Epithelial cell of esophagus (primary cell): ENCODE measurements at regions not wholly inside any gene's neighbourhood (a gene's known extent, or its start where the extent isn't known, plus 50 kb on each side); places are given as distances from the start of the nearest gene placed in this dataset.

ENCODE experiments used
- DNase-seq: peaks from one replicate; pipeline ENCODE4 v3.0.0; 2010; ENCODE audit warnings: low read depth
- H3K4me3 ChIP-seq: 2 replicates; pipeline ENCODE4 v1.5.1; 2011; ENCODE audit warnings: mild to moderate bottlenecking, low read length, control low read depth
- TF ChIP-seq, protein P1 (sequence below): IDR thresholded peaks from 2 replicates; pipeline ENCODE4 v1.5.1; 2011; ENCODE audit warnings: low read depth, mild to moderate bottlenecking, low read length, control low read depth, inconsistent platforms; ENCODE audit not compliant: insufficient read depth; ENCODE audit errors: missing control alignments

DNA sequence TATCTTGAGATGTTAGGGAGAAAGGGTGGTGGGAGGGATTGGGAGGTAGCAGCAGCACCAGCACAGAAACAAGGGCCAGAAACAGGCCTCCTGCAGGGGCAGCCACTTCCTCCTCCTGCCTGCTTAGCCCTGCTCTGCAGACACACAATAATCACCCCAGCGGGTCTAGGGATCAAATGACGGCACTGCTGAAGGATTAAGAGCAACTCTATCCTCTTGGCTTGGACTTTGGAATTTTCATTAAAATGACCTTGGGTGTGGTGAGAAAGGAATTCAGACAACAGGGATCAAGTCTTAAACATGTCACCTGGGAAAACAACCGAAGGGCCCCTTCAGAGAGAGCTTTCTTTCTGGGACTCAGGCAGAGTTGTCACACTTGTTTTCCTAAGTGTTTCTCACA is 353.4 kb downstream of the SPRY1 start:
- no peak overlapping the region for H3K4me3 ChIP-seq
- no peak for DNase-seq
- TF ChIP-seq, protein P1, sequence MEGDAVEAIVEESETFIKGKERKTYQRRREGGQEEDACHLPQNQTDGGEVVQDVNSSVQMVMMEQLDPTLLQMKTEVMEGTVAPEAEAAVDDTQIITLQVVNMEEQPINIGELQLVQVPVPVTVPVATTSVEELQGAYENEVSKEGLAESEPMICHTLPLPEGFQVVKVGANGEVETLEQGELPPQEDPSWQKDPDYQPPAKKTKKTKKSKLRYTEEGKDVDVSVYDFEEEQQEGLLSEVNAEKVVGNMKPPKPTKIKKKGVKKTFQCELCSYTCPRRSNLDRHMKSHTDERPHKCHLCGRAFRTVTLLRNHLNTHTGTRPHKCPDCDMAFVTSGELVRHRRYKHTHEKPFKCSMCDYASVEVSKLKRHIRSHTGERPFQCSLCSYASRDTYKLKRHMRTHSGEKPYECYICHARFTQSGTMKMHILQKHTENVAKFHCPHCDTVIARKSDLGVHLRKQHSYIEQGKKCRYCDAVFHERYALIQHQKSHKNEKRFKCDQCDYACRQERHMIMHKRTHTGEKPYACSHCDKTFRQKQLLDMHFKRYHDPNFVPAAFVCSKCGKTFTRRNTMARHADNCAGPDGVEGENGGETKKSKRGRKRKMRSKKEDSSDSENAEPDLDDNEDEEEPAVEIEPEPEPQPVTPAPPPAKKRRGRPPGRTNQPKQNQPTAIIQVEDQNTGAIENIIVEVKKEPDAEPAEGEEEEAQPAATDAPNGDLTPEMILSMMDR: no peak

DNA sequence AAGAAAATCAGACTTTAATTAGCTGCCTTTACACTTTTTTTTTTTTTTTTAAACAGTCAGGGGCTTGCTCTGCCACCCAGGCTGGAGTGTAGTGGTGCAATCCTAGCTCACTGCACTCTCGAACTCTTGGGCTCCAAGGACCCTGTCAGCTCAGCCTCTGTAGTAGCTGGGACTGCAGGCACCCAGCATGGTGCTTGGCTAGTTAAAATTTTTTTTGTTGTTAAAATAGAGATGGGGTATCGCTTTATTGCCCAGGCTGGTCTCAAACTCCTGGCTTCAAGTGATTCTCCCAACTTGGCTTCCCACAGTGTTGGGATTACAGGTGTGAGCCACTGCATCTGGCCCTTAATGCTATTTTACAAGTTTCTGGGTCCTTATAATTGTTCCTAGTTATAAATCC is 359.1 kb downstream of the SPRY1 start:
- TF ChIP-seq, protein P1: no peak
- DNase-seq: no peak
- no peak overlapping the region for H3K4me3 ChIP-seq

DNA sequence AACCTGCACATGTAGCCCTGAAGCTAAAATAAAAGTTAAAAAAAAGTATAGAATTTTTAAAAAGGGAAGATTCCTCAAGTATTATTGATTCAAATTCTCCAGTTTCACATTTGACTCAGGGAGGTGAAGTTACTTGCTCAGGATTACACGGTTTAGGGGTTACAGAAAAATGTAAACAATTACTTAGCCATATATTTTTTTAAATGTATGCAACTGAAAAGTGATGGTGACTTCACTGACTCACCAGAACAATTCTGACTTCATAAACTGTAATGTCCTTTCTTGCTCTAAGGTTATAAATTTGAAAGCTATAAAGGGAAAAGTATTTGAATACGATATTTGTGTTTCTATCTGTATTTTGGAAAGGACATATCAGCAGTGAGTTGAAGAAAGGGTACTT is 371.2 kb downstream of the SPRY1 start:
- H3K4me3 ChIP-seq: no peak overlapping the region
- TF ChIP-seq, protein P1: no peak
- no peak for DNase-seq

DNA sequence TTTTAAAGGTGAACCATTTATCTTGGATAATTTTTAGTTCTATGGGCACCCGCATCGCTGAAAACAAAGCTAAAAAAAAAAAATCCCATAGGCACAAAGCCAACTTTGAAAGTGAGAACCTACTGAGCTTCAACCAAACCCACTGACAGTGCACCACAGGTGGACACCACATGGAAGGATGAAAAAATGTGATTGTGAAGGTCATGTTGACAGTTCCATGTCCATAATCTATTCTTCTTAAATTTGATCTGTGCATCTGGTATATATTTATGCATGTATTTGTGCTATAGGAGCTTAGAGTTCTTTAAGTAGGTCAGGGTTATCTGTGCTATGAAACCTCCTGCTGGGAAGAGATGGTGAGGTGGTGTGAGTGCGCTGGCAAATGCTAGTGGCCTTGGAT is 374.3 kb downstream of the SPRY1 start:
- DNase-seq: no peak
- TF ChIP-seq, protein P1: no peak
- no peak overlapping the region for H3K4me3 ChIP-seq

DNA sequence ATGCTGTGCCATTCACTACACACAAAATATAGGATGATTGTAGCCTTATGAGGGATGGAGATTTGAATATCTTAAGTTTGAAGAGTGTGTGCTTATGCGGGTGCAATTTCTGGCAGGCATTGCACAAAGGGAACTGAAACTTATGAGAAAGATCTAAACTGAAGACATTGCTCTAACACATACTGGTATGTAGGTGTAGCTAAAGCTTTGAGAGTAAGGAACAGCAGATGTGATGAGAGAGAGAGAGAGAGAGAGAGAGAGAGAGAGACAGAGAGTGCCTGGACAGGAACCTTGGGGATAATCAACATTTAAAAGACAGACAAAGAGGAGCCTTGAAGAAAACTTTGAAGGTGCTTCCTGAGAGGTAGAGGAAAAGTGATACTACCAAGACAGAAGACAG is 379.7 kb downstream of the SPRY1 start:
- TF ChIP-seq, protein P1: no peak

DNA sequence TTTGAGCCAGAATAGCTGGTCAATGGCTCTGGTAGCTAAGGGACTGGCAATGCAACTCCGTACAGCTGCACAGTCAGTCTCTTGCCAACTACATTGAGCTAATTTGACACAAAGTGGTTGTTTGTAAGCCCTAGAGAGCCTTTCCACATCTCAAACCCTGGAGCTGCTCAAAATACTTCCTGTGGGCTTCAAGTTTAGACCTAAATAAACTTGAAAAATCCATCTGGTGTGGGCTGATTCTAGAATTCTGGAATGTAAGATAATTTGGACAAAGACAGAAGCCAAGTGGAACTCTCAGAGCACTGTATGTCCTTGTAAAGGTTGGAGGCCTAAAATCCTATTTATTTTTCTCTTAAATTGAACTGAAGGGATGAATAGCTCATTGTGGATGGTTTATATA is 380.8 kb downstream of the SPRY1 start:
- H3K4me3 ChIP-seq: no peak overlapping the region
- DNase-seq: no peak
- TF ChIP-seq, protein P1: no peak

More for the DNA sequence above, 379.7 kb downstream of the SPRY1 start:
- H3K4me3 ChIP-seq: no peak overlapping the region
- no peak for DNase-seq

DNA sequence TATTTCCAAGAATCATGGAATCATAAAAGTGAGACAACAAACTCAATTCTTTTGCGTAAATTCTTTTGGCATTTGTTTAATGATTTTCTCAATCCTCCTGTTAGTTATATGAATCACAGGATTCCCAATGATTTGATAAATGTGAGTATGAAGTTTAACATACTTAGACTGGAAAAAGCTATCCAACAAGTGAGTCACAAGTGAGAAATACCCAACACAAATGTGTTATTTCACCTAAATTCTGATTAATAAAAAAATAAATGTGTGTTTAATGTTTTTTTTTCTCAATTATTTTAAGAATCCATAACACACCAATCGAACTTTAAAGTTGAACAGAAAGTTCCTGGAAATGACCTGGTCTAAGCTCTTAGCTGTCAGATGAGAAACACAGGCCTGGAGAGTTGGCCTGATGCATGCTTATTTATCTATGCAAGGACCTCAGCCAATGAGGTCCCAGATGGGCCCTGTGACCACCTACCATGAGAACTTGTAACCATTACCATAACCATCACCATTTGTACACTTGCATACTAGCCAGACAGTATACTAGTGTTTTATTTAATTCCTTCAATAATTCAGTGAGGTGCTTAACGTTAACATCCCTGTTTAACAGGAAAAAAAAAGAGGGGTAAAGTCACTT is 386.7 kb downstream of the SPRY1 start:
- TF ChIP-seq, protein P1: no peak
- H3K4me3 ChIP-seq: no peak overlapping the region
- DNase-seq: no peak
